Tibial artery (tissue), 4 donors: ENCODE measurements at regions not wholly inside any gene's neighbourhood (a gene's known extent, or its start where the extent isn't known, plus 50 kb on each side); places are given as distances from the start of the nearest gene placed in this dataset.

Source experiments
- DNase-seq, 2 donors: peaks; one replicate each; pipeline ENCODE4 v3.0.0-alpha.2; 2019
- H3K27ac ChIP-seq, 2 donors: fragments of 200-600 bp; sonication (generic) in 1 of 2; 1 replicate in 1 of 2; 2 replicates in 1 of 2; pipeline ENCODE4 v1.5.1; 2018 to 2019; ENCODE audit warnings: mild to moderate bottlenecking in 1 of 2
- H3K27me3 ChIP-seq, 2 donors: fragments of 200-600 bp; sonication (generic) in 1 of 2; one replicate each; pipeline versions ENCODE4 v1.5.1 to v1.6.0; 2016 to 2019
- H3K36me3 ChIP-seq, 3 donors: fragments of 200-600 bp; sonication (generic) in 2 of 3; one replicate each; pipeline ENCODE4 v1.5.1; 2016 to 2019; ENCODE audit warnings: mild to moderate bottlenecking in 2 of 3
- H3K4me1 ChIP-seq, 4 donors: fragments of 200-600 bp; sonication (generic) in 2 of 4; 1 replicate in 3 of 4; 2 replicates in 1 of 4; pipeline ENCODE4 v1.5.1; 2016 to 2019
- H3K4me3 ChIP-seq, 2 donors: fragments of 200-600 bp; sonication (generic) in 1 of 2; 1 replicate in 1 of 2; 2 replicates in 1 of 2; pipeline ENCODE4 v1.5.1; 2018 to 2019; ENCODE audit warnings: mild to moderate bottlenecking in 2 of 2
- H3K9me3 ChIP-seq, 3 donors: fragments of 200-600 bp; sonication (generic) in 1 of 3; one replicate each; pipeline ENCODE4 v1.5.1; 2016 to 2019
- intact Hi-C: fragments of 100-400 bp; cut with DNase I; formaldehyde crosslinking; loops from one replicate; pipeline ENCODE4 v1.15.0; 2023; ENCODE audit warnings: low total_unique reads
- TF ChIP-seq, protein P1 (sequence below), 2 experiments: fragments of 200-600 bp in 1 of 2; fragments of 450-650 bp in 1 of 2; IDR thresholded peaks; one replicate each; pipeline ENCODE4 v1.5.1; 2017 to 2019; ENCODE audit warnings: antibody characterized with exemption in 2 of 2, mild to moderate bottlenecking in 1 of 2, moderate library complexity in 1 of 2

DNA sequence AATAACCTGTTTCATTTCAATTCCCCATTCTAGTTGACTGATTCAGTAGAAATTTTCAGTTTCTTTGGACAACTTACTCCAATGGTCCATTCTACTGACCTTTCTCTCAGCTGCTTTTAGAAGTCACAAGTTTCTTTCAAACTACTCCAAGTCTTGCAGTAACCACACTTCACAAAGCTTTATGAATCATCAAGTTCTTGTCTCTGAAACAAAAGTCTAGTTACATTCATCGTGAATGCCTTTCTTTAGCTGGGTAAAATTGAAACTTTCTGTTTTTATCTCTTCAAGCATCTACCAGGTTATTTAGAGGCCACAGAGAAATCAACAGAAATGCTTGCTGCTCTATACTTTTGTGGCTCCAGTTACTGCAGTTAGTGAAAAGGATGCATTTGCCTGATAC is 405.4 kb downstream of the TMEM232 start:
- no peak overlapping the region for H3K27ac ChIP-seq
- no peak overlapping the region for H3K4me3 ChIP-seq
- H3K4me1 ChIP-seq = no peaks in the 10 kb centered on the region
- TF ChIP-seq, protein P1, sequence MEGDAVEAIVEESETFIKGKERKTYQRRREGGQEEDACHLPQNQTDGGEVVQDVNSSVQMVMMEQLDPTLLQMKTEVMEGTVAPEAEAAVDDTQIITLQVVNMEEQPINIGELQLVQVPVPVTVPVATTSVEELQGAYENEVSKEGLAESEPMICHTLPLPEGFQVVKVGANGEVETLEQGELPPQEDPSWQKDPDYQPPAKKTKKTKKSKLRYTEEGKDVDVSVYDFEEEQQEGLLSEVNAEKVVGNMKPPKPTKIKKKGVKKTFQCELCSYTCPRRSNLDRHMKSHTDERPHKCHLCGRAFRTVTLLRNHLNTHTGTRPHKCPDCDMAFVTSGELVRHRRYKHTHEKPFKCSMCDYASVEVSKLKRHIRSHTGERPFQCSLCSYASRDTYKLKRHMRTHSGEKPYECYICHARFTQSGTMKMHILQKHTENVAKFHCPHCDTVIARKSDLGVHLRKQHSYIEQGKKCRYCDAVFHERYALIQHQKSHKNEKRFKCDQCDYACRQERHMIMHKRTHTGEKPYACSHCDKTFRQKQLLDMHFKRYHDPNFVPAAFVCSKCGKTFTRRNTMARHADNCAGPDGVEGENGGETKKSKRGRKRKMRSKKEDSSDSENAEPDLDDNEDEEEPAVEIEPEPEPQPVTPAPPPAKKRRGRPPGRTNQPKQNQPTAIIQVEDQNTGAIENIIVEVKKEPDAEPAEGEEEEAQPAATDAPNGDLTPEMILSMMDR (IDR thresholded peaks at IDR 0.05) = no peak
- no peak for DNase-seq
- no peaks in the 10 kb centered on the region for H3K36me3 ChIP-seq
- no peaks in the 10 kb centered on the region for H3K9me3 ChIP-seq
- no peaks in the 10 kb centered on the region for H3K27me3 ChIP-seq
- intact Hi-C loops = no loop called here

DNA sequence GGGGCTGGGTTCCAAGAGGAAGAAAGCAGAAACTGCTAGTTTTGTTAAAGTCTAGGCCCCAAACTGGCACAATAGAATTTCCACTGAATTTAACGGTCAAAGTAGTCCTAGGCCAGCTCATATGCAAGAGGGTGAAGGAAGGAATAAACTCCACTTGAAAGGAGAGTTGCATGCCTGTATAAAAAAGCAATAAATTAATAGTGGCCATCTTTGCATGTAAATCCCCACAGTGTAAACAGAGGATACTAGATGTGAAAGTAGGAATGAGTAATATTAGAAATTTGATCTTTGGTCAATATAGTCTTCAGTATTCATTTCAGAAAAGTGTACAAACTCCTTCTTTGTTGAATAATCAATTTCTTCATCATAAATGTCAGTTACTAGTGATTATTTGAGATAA is 403.1 kb downstream of the TMEM232 start:
- no peak for DNase-seq
- no peaks in the 10 kb centered on the region for H3K27me3 ChIP-seq
- H3K4me3 ChIP-seq = no peak overlapping the region
- TF ChIP-seq, protein P1 (IDR thresholded peaks at IDR 0.05) = no peak
- H3K27ac ChIP-seq = no peak overlapping the region
- H3K36me3 ChIP-seq = no peaks in the 10 kb centered on the region
- intact Hi-C loops = no loop called here
- H3K4me1 ChIP-seq = no peaks in the 10 kb centered on the region
- no peaks in the 10 kb centered on the region for H3K9me3 ChIP-seq

DNA sequence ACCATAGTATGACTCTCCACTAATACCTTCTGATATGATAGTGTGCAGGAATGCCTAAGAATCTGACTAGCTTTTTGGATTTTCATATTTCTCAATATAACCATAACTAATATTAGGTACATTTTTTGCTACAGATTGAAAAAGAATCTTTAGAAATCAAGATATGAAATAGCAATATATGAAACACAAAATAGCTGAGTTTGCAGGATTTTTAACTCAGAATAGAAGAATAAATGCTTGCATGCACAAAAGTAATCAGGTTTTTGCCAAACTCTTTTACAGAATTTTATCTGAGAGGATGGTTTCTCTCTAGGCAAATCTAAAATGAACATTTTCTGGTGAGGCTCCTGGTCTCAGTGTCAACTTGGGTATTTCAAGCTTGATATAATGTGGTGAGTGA is 402.6 kb downstream of the TMEM232 start:
- no peaks in the 10 kb centered on the region for H3K36me3 ChIP-seq
- no peak for DNase-seq
- TF ChIP-seq, protein P1 (IDR thresholded peaks at IDR 0.05) = no peak
- no peak overlapping the region for H3K27ac ChIP-seq
- no peaks in the 10 kb centered on the region for H3K9me3 ChIP-seq
- no peaks in the 10 kb centered on the region for H3K4me1 ChIP-seq
- H3K4me3 ChIP-seq = no peak overlapping the region
- no peaks in the 10 kb centered on the region for H3K27me3 ChIP-seq
- intact Hi-C loops = no loop called here

DNA sequence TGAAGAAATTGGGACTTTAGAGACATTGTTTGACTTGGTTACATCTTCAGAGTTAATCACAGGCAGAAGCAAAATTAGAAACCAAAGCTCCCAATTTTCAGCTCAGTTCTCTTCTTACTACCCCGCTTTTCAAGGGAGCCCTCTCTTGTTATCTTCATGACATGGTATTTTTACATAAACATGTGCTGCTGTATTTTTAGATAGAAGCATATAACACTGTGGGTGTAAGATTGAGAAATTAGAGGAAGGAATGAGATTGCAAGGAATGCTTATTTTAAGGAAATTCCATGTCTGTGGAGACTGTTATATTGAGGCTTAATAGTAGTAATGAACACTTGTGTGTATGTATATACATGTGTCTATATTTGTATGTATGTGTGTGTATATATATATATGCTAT is 401.6 kb downstream of the TMEM232 start:
- TF ChIP-seq, protein P1 (IDR thresholded peaks at IDR 0.05) = no peak
- intact Hi-C loops = no loop called here
- Histone ChIP-seq H3K36me3 (no peaks in the 10 kb centered on the region), H3K27ac (no peak overlapping the region), H3K9me3 (no peaks in the 10 kb centered on the region), H3K4me1 (no peaks in the 10 kb centered on the region), H3K4me3 (no peak overlapping the region), H3K27me3 (no peaks in the 10 kb centered on the region)
- DNase-seq = no peak

DNA sequence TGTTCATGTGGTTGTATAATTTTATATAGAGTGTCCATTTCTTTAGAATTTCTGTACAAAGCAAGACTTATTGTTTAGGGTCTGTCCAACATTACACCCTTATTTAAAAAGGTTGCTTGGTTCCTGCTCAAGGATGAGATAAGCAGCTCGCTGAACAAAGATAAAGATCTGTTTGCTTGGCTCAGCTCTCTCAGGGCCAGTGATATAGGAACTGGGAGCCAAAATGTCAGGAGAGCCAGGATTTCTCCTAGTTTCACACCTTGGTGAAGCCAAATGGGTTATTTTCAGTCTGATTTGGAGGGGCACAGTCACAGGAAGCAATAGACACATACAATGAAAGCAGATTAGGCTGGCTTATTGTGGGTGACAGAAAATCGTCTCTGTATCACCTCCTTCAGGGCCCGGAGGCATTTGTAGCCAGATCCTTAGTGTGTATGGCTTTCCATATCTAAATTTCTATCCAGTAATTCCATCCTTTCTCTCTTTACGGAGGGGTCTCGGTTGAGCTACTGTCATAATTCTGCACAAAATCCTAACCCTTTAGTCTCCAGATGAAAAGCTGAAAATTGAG is 396.4 kb downstream of the TMEM232 start:
- TF ChIP-seq, protein P1 (IDR thresholded peaks at IDR 0.05) = no peak
- H3K4me3 ChIP-seq = no peak overlapping the region
- no peaks in the 10 kb centered on the region for H3K27me3 ChIP-seq
- DNase-seq = no peak
- no peak overlapping the region for H3K27ac ChIP-seq
- no peaks in the 10 kb centered on the region for H3K36me3 ChIP-seq
- H3K9me3 ChIP-seq = no peaks in the 10 kb centered on the region
- intact Hi-C loops = no loop called here
- no peaks in the 10 kb centered on the region for H3K4me1 ChIP-seq

DNA sequence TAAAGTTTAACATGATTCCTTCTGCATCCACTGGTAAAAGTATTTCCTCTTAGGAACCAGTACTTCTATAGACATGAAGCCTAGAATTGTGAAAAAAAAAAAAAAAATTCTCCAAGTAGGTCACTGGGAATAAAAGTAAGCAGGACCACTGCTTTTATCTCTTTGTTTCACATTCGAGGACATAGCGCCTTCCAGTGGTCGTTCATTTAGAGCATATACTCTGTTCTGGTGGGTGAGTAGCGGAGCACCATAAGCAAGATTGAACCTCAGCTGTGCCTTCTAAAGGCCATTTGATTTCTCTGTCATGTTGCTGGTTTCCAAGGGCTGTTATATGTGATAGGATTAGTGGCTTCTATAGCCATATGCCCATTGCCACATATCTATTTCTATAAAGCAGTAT is 393.1 kb downstream of the TMEM232 start:
- no peaks in the 10 kb centered on the region for H3K27me3 ChIP-seq
- no peak overlapping the region for H3K27ac ChIP-seq
- no peaks in the 10 kb centered on the region for H3K36me3 ChIP-seq
- TF ChIP-seq, protein P1 (IDR thresholded peaks at IDR 0.05) = no peak
- H3K4me1 ChIP-seq = no peaks in the 10 kb centered on the region
- no peaks in the 10 kb centered on the region for H3K9me3 ChIP-seq
- DNase-seq = no peak
- no peak overlapping the region for H3K4me3 ChIP-seq
- intact Hi-C loops = no loop called here
